ENCODE measurements at regions not wholly inside any gene's neighbourhood (a gene's known extent, or its start where the extent isn't known, plus 50 kb on each side); places are given as distances from the start of the nearest gene placed in this dataset.

DNA sequence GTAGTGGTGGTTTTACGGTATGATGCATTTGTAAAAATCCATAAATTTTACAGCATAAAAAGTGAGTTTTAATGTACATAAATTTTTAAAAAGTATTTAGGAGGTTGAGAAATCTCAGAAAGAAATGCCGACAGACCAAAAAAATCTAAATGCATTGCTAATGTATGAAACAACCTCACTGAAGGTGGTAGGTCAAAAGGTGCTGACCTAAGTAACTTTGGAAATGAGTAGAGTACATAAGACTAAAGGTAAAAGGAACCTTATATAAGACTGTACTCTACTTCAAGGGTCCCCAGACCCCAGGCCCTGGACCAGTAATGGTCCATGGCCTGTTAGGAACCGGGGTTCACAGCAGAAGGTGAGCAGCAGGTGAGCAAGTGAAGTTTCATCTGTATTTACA lies 163.4 kb downstream of the COL6A3 start:
- no peak for DNase-seq

DNA sequence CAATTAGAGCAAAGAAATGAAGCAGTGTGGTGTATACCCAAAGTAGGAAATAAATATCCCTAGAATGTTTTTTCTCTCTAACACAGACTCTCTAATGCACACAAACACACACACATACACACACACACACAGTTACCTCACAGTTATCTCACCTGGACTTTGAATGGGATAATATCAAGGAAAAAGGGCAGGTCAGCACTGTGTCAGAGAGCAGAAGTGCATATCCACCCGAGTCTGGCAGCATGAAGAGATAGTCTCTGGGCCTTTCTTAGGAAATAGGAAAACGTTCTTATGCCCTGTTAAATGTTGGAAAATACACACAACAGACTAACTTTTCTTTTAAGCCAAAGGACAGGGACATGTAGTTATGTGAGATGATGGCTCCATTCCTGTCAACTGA lies 162.0 kb downstream of the COL6A3 start:
- no peak for DNase-seq

DNA sequence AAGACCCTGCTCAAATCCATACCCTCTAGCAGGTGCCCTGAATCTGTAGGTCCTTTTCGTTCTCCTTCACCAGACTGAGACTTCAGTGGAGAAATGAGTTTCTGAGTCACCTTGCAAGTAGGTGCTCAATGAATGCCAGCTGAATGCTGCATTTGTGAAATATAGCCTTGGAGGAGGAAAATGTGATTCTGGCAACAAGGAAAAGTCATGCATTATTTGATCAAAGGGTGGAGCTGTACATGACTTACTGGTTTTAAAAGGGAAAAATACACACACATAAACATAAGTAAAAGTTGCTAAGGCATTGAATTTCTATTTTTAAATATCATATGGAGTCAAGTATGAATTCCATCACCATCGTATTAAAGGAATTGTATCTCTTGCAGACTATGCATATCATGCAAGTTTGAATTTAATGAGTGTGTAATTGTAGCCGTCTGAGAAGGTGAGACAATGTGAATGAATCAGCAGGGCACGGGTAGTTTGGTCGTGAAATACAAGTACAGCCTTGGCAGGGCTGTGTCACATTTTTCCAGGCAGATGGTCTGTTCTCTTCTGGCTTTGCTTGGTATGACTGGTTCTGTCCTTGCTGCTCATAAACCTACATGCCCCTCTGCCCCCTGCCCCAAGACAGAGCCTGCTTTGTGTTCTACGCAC lies 160.8 kb downstream of the COL6A3 start:
- DNase-seq = no peak

DNA sequence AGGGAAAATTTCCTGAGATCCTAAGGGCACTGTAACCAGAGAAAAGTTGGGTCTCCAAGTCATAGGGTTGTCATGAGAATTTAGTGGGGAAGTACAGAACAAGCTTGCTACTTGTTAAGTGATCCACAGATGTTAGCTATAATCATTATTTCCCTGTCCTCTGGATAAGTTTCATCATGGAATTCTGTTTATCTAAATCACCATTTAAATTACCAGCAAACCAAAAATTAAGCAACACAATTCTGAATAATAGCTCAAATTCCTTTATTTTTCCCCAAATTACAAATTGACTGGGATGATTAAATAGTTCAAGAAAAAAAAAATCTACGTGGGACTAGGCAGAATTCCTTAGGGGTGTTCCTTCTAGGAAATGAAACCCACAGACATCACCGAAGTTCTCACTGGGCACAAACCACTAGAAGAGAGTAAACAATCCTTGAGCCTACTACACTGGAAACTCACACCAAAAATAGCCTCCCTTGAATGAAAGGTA lies 159.5 kb downstream of the COL6A3 start:
- DNase-seq = no peak

DNA sequence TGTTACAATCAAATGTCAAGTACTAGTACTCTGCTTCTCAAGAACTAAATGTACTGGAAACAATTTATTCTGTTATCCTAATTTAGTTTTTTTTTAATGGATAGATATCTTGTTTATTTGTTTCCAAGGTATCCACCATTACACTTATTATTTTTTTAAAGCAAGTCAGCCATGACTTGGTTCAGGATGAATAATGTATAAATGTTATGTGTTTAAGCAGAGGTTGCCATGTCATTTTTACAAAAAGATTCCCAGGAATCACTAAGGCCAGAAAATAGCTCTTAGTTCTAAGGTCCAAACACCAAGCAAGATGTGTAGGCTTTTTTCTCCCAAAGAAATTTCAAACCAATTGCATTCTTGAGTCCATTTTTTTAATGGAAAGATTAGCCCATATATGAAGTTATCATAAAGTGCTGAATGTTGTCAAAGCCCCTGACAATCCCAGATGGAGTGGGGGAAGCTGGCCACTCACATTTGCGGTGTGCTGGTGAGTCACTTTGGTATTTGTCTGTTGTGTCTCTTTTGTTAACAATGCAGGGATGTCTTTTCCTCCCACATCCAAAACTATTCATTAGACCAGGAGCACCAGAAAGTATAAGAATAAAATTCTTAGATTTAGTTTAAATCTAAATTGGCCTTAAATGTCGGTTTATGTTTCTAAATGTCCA lies 158.9 kb downstream of the COL6A3 start:
- DNase-seq = no peak

DNA sequence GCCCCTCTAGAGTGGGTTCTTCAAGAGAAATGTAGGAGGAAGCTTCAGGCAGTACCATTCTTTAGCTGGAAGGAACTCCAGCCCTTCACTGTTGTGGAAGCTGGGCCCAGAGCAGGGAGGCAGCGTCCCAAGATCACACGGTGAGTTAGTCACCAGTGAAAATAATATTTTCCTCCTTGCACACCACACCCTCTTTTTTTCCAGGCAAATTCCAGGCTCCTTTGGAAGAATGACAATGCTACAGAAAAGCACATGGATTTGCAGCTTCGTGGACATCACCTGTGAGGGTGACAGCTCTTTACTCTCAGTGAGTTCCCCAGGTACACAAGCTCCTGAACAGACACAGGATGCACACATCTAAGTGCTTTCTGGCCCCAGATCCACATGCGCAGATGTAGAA lies 157.1 kb downstream of the COL6A3 start:
- DNase-seq = no peak

DNA sequence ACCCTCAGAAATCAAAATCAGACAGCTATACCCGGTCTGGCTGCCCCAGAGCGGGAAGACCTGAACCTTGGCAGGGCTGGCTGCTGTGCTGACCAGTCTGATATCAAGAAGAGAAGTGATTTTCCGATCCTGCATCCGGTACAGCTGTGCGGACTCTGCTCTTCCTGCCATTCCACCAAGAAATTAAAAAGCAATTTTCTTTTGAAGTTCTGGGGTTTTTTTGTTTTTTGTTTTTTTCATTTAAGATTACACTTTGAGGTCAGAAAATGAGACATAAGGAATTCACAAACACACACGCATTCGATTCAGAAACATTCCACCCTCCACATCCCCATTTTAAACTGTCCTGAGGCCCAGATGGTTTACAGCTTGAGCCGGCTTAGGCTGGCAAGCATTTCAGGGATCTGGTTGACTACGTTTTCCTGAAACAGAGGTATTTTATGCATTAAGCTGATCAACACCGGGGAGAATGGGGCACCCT lies 156.5 kb downstream of the COL6A3 start:
- no peak for DNase-seq

DNA sequence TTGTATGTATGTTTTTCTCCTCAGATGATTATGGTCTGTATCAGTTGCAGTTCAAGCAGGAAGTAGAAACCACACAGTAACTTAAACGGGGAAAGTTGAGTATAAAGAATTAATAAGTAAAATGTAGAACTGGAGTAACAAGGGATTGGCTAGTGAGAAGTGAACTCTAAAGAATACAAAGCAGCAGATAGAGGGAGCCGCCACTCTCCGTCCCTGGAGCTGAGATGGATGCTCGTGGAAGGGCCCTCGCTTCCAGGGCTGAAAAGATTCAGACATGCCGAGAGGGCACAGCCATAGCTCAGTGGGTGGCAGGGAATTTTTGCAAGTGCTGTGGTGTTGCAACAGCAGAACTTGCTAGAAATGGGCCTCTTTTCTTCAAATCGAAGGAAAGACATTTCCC lies 155.8 kb downstream of the COL6A3 start:
- DNase-seq = no peak

DNA sequence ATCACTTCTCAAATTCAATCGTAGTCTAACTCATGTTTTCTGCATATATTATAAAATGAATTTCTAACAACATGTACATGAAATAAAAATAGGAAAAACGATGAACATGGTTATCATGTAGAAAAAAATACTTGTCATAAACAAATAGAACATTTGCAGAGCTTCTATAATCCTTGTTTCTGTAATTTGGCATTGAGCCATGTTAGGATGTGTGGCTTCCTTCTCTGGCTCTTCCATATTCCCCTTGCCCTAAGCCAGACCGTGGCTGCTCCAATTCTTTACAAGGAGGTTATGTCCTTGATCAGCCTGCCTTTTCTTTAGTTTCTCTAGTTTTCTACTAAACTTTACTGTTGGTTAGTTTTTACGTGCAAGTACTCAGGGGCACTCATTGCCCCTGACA lies 155.3 kb downstream of the COL6A3 start:
- DNase-seq = no peak

DNA sequence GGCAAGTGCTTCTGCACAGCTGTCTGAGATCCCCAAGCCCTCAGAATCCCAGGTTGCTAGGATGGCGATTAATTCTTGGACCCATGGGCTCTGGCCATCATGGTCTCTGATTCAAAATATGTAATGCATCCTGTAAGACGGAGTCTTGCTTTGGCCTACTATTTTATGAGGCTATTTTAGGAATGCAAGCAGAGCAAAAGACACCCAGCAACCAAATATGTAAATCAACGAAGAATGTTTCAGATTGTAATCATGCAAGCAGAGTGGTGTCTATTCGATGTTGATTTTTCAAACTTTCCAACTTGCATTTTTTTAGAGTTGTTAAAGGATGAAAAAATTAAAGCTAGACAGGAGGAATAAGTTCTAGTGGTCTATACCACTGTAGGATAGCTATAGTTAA lies 154.8 kb downstream of the COL6A3 start:
- DNase-seq = no peak

DNA sequence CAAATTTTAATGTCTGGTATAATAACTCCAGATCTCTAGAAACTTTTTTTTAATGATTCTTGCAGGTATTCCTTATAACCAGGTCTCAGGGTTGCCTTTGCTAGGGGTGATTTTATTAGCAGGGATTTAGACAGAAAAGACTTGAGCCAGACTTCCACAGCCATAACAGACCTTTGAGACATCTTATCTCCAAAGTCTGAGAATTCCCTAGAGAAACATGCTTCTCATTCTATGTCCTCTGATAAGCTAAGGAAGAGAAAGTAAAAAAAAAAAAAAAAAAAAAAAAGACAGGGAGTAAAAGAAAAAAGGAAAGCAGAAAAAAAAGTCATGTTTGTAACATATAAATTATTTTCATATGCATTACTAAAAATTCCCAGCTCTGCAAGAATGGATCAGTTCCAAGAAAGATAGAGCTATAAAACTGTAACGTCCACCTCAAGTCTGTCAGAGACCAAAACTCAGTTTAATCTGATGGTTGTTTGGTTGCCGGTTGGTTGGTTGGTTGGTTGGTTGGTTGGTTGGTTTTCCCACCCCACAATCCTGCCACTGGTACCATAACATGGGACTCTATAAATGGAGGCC lies 153.8 kb downstream of the COL6A3 start:
- DNase-seq = no peak

DNA sequence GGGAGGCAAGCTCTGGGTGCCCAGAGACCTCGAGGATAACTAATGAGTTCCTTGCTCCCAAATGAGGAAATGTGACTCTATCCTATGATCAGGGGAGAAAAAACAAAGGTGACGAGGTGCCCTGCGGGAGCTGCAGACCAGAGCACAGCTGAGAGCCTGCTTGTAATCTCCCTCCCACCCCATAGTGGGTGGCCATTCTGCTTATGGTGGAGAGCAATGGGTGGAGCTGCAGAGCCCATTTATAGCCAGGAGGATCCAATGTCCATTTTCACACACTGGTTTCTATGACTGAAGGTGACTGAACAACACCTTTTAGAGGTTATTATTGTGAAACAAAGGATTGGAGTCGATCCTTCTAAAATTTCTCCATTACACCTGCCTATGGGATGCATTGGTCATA lies 153.3 kb downstream of the COL6A3 start:
- DNase-seq = no peak

DNA sequence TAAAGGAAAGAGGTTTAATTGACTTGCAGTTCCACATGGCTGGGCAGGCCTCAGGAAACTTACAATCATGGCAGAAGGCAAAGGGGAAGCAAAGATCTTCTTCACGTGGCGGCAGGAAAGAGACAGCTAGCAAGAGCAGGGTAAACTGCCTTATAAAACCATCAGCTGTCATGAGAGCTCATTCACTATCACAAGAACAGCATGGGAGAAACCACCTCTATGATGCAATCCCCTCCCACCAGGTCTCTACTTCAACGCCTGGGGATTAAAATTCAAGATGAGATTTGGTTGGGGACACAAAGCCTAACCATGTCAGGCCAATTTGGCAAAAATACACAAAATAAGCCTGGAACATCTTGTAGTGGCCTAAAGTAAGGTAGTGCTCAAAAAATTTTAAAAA lies 152.6 kb downstream of the COL6A3 start:
- no peak for DNase-seq

DNA sequence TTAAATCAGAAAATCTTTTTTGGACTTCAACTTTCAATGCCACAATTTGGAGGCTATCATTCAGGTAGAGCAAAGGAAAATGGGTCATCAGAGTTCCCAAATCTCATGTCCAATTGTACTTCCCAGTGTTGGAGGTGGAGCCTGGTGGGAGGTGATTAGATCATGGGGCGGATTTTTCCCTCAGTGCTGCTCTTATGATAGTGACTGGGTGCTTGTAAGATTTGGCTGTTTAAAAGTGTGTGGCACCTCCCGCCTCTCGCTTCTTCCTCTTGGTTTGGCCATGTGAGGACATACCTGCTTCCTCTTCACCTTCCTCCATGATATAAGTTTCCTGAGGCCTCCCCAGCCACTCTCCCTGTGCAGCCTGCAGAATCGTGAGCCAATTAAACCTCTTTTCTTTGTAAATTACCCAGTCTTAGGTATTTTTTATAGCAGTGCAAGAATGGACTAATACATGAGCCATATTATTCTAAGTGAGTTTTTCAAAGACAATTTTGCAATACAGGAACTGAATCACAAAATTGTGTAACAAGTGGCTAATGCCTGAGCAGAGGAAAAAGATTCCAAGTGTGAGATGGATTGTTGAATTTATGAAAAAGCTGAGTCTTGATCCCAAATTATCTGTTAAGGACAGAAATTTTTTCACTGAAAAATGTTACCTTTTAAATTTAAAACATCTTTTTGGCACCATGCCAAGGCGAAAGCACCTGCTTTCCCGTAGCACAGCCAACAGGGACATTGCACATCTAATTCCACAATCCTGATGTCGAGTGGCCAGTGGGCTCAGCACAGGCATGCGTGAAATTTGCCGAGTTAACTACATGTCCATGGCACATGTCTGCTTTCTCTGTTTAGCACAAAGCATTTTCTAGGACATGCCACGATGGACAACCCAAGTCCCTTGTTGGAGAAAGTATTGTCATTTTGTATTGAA lies 150.9 kb downstream of the COL6A3 start:
- no peak for DNase-seq

DNA sequence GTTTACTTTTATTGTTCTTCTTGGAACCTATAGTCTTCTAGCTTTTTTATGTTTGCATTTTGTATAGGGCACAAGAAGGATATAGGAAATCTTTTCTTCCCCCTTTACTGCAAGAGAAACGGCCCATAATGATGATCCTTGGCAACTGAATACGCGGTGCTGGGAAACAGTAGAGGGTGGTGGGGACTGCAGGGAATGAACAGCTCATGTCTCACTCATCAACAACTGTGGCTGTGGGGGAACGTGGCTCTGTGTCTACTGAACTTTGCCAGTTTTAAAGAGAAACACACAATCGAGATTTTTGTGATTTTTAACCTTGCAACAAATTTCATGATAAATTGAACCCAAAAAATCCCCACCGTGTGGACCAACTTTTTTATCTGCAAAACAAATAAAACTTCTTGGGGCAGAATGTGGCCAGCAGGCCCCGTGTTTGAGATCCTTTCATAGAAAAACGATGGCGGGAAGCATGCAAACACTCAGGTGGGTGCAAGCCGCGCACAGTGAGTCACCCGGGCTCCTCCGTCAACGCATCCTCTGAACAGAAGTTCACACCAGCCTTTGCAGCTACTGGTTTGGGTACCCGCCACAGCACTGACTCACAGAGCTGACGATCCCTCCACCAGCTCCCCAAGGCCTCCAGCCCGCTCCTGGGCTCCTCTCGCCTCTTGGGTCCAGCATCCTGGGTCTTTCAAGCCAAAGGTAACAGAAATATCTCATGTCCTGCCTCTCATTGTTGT lies 149.3 kb downstream of the COL6A3 start:
- DNase-seq = no peak

DNA sequence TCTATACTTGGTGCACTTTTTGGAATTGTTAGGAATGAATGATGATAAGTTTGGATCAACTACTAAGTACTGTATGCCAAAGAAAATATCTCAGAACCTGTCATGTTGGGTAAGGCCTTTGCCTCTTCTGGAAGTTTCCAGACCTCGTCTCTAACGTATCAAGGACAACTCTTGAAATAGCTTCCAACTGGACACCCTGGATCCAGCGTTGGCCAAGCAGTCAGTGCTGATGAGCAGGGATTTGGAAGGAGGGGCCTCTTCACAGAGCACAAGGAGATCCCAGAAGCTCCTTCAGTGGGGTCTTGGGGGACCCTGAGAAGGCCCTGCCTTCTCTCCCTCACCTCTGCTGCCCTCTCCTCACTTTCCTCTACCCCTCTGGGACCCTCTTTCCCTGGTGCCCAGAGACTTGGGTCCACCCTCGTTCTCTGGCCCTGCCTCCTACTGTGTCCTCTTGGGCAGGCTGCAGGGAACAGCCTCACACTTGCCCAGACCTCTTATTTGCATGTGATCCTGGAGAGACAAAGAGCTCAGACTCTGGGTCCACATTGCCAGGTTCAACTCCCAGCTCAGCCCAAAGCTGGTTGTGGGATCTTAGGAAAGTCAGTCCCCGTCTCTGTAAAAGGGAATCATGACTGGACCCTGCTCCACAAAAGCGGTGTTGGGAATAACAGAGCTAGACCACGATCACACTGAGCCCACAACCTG lies 145.8 kb downstream of the COL6A3 start:
- DNase-seq = no peak

DNA sequence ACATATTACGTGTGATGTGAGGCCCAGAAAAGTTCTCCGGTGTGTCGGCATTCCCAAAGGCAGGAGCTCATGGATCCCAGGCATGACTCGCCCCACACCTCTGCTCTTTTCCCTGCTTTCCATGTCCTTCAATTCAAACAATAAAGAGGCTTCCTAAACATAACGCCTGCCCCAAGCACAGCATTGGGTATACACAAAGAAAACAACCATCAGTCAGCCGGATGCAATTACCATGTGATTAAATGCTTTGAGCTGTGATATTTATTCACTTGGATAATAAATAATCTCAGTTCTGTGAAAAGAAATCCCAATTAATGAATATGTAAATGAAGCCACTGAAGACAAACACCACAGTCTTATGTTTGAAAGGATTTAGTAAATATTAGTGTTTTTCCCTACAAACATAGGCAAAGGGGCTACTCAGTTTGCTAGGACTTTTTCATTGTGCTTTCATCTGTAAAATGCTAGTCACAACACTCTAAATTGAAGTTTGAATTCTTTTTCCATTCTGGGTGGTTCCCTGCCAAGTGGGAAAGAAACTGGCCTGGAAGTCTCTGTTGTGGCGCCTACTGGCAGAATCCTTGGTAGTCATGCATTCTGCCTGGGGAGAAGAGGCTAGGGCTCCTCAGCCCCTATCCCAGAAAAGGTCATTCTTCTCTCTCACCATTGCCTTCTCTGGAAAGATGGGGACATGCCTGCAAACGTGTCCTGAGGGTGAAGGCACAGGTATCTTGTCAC lies 144.7 kb downstream of the COL6A3 start:
- DNase-seq = no peak

DNA sequence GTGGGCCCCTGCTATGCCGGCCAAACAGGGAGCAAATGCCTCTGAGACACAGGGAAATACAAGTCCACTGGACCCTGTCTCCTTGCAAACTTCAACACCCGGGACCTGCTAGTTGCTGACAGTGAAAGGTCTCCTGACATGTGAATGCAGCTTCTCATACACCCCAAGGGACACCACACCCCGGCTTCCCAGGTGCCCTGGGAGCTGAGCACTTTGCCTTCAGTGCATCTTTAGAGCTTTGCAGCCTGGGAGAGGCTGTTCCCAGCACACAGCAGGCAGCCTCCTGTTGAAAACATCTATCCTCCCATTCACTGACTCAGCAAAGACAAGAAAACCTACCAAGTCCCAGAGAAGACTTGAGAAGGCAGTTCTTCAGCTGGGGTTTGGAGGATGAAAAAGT lies 143.4 kb downstream of the COL6A3 start:
- DNase-seq = no peak

DNA sequence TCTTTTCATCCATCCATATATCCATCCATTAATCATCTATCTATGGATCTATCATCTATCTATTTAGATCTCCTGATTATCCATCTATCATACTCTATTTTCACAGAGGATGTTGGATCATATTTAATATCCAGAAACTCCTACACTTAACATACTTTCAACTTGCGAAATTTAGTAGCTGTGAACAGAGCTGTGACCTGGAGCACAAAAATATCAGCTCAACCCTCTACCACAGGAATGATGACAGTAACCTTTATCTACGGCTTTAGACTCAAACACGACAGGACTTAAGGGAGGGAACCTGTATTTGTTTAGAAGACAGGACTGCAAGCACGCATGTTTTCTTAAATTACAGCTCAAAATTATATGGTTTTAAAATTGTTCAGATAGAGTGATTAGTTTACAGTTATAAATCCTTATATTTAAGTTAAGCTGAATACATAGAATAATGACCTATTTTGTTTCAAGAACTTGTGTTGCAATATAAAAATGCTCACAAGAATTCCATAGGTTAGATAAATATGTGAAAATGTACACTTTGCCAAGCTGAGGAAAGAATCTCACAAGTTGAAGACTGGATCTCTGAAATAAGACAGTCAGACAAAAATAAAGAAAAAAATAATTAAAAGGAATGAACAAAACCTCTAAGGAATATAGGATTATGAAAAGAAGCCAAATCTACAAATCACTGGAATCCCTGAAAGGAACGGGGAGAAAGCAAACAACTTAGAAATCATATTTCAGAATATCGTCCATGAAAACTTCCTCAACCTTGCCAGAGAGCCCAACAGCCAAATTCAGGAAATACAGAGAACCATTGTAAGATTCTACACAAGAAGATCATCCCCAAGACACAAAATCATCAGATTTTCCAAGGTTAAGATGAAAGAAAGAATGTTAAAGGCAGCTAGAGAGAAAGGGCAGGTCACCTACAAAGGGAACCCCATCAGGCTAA lies 142.0 kb downstream of the COL6A3 start:
- no peak for DNase-seq

Measured in NCI-H1436 (cell line).